Mucosa of stomach (tissue), 1 donor: ENCODE measurements at regions not wholly inside any gene's neighbourhood (a gene's known extent, or its start where the extent isn't known, plus 50 kb on each side); places are given as distances from the start of the nearest gene placed in this dataset.
A peak's percentile ranks its signal among the peaks of the same experiment; 100 is the strongest.
"Not testable (repeated sequence)": the region's sequence is repeated elsewhere in the genome, so short reads cannot be mapped to it uniquely, and the experiment has no call there.

Experiments used
- H3K27me3 ChIP-seq: one replicate; pipeline ENCODE4 v1.7.0; 2013; ENCODE audit warnings: mild to moderate bottlenecking, low read length; ENCODE audit not compliant: control insufficient read depth, insufficient read depth
- H3K36me3 ChIP-seq: one replicate; pipeline ENCODE4 v1.7.0; 2013; ENCODE audit warnings: low read length; ENCODE audit not compliant: control insufficient read depth, insufficient read depth
- H3K4me1 ChIP-seq: one replicate; pipeline ENCODE4 v1.7.0; 2013; ENCODE audit warnings: mild to moderate bottlenecking, low read length; ENCODE audit not compliant: control insufficient read depth, insufficient read depth
- H3K4me3 ChIP-seq: one replicate; pipeline ENCODE4 v1.7.0; 2013; ENCODE audit warnings: low read length
- H3K9ac ChIP-seq: one replicate; pipeline ENCODE4 v1.7.0; 2013; ENCODE audit warnings: mild to moderate bottlenecking, low read length, moderate library complexity
- H3K9me3 ChIP-seq: one replicate; pipeline ENCODE4 v1.7.0; 2013; ENCODE audit warnings: mild to moderate bottlenecking, low read length, moderate library complexity; ENCODE audit not compliant: control insufficient read depth
- donor health status: Pancreatic carcinoma.

- H3K4me3 ChIP-seq, result peak overlapping the region; percentile 19
- H3K27me3 ChIP-seq, result no peaks in the 10 kb centered on the region
- peaks cover 5% of the 10 kb centered on the region for H3K4me1 ChIP-seq
- no peaks in the 10 kb centered on the region for H3K9me3 ChIP-seq
- H3K36me3 ChIP-seq, result no peaks in the 10 kb centered on the region
- peak overlapping the region; percentile 59 for H3K9ac ChIP-seq
Observed at GRCh38 chr15:77944002-77944867, 133.3 kb downstream of the TBC1D2B start.

GRCh38 chr15:77942611-77943211, 134.8 kb downstream of the TBC1D2B start:
- no peak overlapping the region for H3K9ac ChIP-seq
- no peaks in the 10 kb centered on the region for H3K27me3 ChIP-seq
- H3K4me1 ChIP-seq, result peaks cover 5% of the 10 kb centered on the region
- H3K36me3 ChIP-seq, result no peaks in the 10 kb centered on the region
- H3K4me3 ChIP-seq, result no peak overlapping the region
- H3K9me3 ChIP-seq, result no peaks in the 10 kb centered on the region

- not testable (repeated sequence) for H3K36me3 ChIP-seq, H3K4me1 ChIP-seq, H3K27me3 ChIP-seq, H3K9me3 ChIP-seq, H3K4me3 ChIP-seq, H3K9ac ChIP-seq
Observed at GRCh38 chr15:77941090-77941827, 136.3 kb downstream of the TBC1D2B start.

GRCh38 chr15:77940381-77940947, 137.0 kb downstream of the TBC1D2B start:
- Histone ChIP-seq H3K9ac (no peak overlapping the region), H3K4me1 (peaks cover 5% of the 10 kb centered on the region), H3K36me3 (no peaks in the 10 kb centered on the region), H3K9me3 (no peaks in the 10 kb centered on the region), H3K27me3 (no peaks in the 10 kb centered on the region), H3K4me3 (no peak overlapping the region)

- Histone ChIP-seq H3K4me3 (no peak overlapping the region), H3K4me1 (peaks cover 5% of the 10 kb centered on the region), H3K9ac (no peak overlapping the region), H3K36me3 (no peaks in the 10 kb centered on the region), H3K9me3 (no peaks in the 10 kb centered on the region), H3K27me3 (no peaks in the 10 kb centered on the region)
Observed at GRCh38 chr15:77939851-77940250, 137.7 kb downstream of the TBC1D2B start.

- not testable (repeated sequence) for H3K9ac ChIP-seq, H3K27me3 ChIP-seq, H3K36me3 ChIP-seq, H3K4me1 ChIP-seq, H3K9me3 ChIP-seq, H3K4me3 ChIP-seq
Observed at GRCh38 chr15:77939026-77939425, 138.5 kb downstream of the TBC1D2B start.

- H3K4me1 ChIP-seq, H3K4me3 ChIP-seq, H3K27me3 ChIP-seq, H3K9me3 ChIP-seq, H3K36me3 ChIP-seq, H3K9ac ChIP-seq: not testable (repeated sequence)
Observed at GRCh38 chr15:77938546-77938945, 139.0 kb downstream of the TBC1D2B start.

GRCh38 chr15:77936567-77936966, 140.9 kb downstream of the TBC1D2B start:
- not testable (repeated sequence) for H3K9me3 ChIP-seq, H3K9ac ChIP-seq, H3K4me3 ChIP-seq, H3K4me1 ChIP-seq, H3K27me3 ChIP-seq, H3K36me3 ChIP-seq

GRCh38 chr15:77934516-77934915, 143.0 kb downstream of the TBC1D2B start:
- H3K9me3 ChIP-seq, H3K27me3 ChIP-seq, H3K36me3 ChIP-seq, H3K4me3 ChIP-seq, H3K9ac ChIP-seq, H3K4me1 ChIP-seq: not testable (repeated sequence)

- H3K9me3 ChIP-seq, H3K27me3 ChIP-seq, H3K4me3 ChIP-seq, H3K36me3 ChIP-seq, H3K9ac ChIP-seq, H3K4me1 ChIP-seq: not testable (repeated sequence)
Observed at GRCh38 chr15:77930907-77931306, 146.6 kb downstream of the TBC1D2B start.

- not testable (repeated sequence) for H3K9me3 ChIP-seq, H3K9ac ChIP-seq, H3K4me3 ChIP-seq, H3K36me3 ChIP-seq, H3K4me1 ChIP-seq, H3K27me3 ChIP-seq
Observed at GRCh38 chr15:77930490-77930889, 147.0 kb downstream of the TBC1D2B start.

- not testable (repeated sequence) for H3K4me3 ChIP-seq, H3K27me3 ChIP-seq, H3K9ac ChIP-seq, H3K4me1 ChIP-seq, H3K36me3 ChIP-seq, H3K9me3 ChIP-seq
Observed at GRCh38 chr15:77926789-77927188, 150.7 kb downstream of the TBC1D2B start.
